GM12875 (cell line): ENCODE measurements at regions not wholly inside any gene's neighbourhood (a gene's known extent, or its start where the extent isn't known, plus 50 kb on each side); places are given as distances from the start of the nearest gene placed in this dataset.

Source experiments
- H3K4me3 ChIP-seq: one replicate; pipeline ENCODE4 v1.5.1; 2011; ENCODE audit warnings: low read depth, low read length, control low read depth
- TF ChIP-seq, protein P1 (sequence below): IDR thresholded peaks from 2 replicates; pipeline ENCODE4 v1.5.1; 2011; ENCODE audit warnings: low read depth, mild to moderate bottlenecking, control low read depth, inconsistent platforms, low read length, moderate library complexity, borderline replicate concordance; ENCODE audit not compliant: insufficient read depth

DNA sequence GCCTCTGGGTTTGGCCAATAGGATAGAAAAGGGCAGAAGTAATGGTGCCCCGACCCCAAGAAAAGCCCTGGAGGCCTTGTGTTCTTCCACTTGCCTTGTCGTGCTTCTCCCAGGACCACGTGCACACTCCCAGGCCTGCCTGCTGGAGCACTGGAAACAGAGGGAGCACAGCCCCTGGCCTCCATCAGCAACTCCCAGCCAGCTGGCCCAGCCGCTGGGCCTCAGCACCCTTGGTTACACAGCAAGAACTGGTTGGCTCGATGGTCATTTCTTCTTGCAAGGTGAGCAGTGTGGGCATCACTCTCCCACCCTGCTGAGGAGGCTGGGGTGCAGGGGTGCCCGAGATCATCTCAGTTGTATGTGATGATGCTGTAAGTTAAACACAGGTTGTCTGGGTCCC, 69.2 kb upstream of the CST7 start:
- TF ChIP-seq, protein P1, sequence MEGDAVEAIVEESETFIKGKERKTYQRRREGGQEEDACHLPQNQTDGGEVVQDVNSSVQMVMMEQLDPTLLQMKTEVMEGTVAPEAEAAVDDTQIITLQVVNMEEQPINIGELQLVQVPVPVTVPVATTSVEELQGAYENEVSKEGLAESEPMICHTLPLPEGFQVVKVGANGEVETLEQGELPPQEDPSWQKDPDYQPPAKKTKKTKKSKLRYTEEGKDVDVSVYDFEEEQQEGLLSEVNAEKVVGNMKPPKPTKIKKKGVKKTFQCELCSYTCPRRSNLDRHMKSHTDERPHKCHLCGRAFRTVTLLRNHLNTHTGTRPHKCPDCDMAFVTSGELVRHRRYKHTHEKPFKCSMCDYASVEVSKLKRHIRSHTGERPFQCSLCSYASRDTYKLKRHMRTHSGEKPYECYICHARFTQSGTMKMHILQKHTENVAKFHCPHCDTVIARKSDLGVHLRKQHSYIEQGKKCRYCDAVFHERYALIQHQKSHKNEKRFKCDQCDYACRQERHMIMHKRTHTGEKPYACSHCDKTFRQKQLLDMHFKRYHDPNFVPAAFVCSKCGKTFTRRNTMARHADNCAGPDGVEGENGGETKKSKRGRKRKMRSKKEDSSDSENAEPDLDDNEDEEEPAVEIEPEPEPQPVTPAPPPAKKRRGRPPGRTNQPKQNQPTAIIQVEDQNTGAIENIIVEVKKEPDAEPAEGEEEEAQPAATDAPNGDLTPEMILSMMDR: no peak
- no peak overlapping the region for H3K4me3 ChIP-seq

DNA sequence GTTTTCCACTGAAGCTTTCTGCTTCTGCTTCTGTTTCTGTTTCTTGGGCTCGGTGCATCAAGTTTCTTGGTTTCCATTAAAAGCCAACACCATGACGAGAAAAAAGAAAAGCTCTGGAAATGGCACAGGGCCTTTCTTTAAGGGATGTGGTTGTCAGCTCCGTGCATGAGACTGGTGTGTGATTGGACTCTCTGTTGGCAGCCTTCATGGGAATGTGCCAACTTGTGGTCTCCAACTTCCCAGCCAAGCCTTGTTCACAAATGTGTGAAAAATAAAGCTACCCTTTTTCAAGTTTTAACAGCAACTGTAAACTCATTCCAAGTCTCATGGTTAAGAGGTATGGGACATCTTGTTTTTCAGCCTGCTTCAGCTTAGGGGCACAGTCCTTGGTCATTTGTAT, 68.7 kb upstream of the CST7 start:
- TF ChIP-seq, protein P1: no peak
- H3K4me3 ChIP-seq: no peak overlapping the region

DNA sequence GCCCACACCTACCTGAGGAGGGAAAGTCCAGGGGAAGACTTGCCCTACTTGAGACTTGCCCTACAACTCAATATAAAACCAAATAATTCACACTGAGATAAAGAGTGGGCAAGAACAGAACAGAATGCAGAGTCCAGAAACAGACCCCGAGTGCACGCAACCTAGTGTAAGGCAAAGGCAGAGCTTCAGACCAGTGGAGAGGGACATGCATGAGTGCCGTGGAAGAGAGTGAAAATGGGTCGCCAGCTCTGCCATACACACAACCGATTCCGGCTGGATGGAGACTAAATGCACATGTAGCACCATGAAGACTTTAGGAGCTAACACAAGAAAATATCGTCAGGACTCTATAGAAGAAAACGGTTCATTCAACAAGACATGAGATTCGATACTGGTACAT, 58.8 kb upstream of the CST7 start:
- H3K4me3 ChIP-seq: no peak overlapping the region
- TF ChIP-seq, protein P1: no peak

DNA sequence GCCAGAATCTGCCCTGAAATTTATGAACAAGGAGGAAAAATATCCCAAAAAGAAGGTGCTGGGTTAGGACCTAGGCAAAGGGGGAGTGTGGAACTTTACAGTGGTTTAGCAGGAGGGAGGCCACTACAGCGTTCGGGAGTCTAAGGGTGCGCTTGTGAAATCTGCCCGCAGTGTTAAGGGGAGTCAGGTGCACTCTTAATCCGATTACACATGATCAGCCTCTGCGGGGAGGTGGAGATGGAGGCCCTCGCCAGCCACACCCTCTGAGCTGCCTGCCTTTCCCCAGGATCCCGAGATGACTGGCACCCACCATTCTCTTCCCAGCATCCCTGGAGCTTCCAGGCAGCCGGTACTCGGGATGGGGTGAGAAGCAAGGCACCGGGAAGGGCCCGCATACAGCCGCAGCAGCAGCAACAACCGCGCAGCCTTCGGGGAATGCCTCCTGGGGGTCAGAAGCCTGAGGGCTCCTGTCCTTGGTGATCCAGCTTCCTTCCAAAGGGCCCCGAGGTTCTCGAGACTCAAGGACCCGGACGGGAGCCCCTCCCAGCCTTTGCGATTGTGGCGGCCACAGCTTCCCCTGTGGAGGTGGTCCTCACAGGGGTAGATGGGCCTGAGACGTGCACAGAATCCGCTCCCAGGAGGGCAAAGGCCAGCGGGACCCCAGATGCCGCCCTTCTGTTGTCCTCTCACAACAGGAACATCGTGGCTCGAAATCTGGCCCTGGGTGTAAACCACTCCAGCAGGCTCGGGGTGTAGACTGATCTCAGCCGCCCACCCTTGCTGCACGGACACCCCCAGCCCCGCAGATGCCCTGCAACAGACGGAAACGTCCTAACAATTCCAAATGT, 57.3 kb upstream of the CST7 start:
- TF ChIP-seq, protein P1: no peak
- H3K4me3 ChIP-seq: no peak overlapping the region

DNA sequence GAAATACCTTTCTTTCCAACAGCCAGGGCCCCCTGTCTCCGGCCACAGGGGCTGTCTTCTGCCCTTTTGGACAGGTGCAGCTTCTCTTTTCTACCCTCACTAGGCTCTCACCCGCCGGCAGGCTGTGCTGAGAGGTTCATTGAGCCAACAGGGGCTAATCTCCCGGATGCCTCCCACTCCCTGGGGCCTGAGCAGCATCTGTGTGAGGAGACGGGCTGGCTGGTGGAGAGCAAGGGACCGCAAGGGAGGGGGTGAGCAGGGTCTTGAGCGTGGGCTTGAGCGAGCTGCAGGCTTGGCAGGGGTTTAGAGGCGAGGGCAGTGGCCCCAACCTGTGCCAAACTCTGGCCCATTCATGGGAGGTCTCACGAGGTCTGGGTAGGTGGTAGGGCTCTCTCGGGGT, 56.5 kb upstream of the CST7 start:
- TF ChIP-seq, protein P1: no peak
- H3K4me3 ChIP-seq: no peak overlapping the region

DNA sequence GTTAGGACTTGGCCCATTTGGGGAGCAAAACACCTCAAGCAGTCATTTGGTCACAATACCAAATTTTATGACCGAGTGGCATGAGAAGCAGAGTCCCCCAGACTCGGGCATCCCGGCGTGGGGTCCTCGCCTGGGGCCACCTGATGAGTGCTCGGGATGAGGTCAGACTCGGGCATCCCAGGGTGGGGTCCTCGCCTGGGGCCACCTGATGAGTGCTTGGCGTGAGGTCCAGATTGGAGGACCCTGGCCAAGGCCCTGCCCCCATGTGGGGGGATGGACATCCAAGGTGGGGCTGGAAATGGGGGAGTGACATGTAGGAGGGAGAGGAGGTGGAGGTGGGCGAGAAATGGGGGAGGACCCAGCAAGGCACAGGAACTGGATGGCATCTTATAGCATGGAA, 56.1 kb upstream of the CST7 start:
- no peak overlapping the region for H3K4me3 ChIP-seq
- TF ChIP-seq, protein P1: no peak

DNA sequence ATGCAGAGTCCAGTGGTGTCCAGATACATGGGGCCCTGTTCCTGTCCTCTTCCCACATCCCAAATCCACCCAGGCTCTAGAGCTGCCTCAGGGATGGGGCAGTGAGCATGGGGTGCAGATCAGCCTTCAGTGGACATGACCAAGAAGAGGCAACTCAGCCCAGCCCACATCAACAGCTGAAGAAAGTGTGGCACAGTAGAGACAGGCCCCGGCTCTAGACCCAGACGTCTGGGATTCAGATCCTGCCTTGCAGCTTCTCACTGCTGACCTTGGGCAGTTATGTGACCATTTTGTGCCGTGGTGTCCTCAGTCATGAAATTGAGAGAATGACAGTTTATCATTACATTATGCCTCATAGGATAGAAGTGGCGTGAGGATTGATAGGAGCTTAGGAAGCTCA, 54.6 kb upstream of the CST7 start:
- TF ChIP-seq, protein P1: no peak
- no peak overlapping the region for H3K4me3 ChIP-seq
